C4-2B (cell line): ENCODE measurements at regions not wholly inside any gene's neighbourhood (a gene's known extent, or its start where the extent isn't known, plus 50 kb on each side); places are given as distances from the start of the nearest gene placed in this dataset.

Experiments used
- ZFX ChIP-seq: fragments of 450-650 bp; IDR thresholded peaks from 2 replicates; pipeline ENCODE4 v1.6.1; 2017
- TF ChIP-seq, protein P1 (sequence below): fragments of 450-650 bp; conservative IDR thresholded peaks from 2 replicates; pipeline ENCODE4 v1.5.1; 2017; ENCODE audit warnings: mild to moderate bottlenecking

DNA sequence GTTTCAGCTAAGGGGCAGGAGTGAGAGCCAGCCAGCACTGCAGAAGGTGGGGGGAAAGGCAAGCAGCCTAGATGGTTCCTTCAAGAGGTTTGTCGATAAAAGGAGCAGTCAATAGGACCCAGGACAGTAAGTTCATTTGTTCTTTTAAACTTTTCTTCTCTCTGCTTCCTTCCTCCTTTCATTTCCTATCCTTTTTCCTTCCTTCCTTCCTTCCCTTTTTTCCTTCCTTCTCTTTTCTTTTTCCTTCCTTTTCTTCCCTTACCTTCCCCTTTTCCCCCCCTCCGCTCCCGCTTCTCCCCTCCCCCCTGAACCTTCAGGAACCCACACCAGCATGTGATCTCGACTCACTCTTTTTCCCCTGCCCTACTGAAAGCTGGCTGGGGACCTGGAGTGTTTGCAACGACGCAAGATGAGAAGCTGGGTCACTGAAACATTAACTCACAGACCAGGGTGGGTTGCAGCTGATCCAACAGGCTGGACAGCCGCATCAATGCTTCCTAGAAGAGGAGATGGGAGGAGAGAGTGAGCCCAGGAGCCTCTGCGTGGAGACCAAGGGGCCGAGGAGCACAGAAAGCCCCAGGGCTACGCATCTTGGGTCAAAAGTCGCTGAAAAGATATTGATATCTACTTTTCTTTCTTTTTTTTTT lies 103.4 kb upstream of the SDK1 start:
- TF ChIP-seq, protein P1, sequence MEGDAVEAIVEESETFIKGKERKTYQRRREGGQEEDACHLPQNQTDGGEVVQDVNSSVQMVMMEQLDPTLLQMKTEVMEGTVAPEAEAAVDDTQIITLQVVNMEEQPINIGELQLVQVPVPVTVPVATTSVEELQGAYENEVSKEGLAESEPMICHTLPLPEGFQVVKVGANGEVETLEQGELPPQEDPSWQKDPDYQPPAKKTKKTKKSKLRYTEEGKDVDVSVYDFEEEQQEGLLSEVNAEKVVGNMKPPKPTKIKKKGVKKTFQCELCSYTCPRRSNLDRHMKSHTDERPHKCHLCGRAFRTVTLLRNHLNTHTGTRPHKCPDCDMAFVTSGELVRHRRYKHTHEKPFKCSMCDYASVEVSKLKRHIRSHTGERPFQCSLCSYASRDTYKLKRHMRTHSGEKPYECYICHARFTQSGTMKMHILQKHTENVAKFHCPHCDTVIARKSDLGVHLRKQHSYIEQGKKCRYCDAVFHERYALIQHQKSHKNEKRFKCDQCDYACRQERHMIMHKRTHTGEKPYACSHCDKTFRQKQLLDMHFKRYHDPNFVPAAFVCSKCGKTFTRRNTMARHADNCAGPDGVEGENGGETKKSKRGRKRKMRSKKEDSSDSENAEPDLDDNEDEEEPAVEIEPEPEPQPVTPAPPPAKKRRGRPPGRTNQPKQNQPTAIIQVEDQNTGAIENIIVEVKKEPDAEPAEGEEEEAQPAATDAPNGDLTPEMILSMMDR, result no peak
- no peak for TF ChIP-seq ZFX
